ENCODE measurements at regions not wholly inside any gene's neighbourhood (a gene's known extent, or its start where the extent isn't known, plus 50 kb on each side); places are given as distances from the start of the nearest gene placed in this dataset.
A peak's percentile ranks its signal among the peaks of the same experiment; 100 is the strongest.

DNA sequence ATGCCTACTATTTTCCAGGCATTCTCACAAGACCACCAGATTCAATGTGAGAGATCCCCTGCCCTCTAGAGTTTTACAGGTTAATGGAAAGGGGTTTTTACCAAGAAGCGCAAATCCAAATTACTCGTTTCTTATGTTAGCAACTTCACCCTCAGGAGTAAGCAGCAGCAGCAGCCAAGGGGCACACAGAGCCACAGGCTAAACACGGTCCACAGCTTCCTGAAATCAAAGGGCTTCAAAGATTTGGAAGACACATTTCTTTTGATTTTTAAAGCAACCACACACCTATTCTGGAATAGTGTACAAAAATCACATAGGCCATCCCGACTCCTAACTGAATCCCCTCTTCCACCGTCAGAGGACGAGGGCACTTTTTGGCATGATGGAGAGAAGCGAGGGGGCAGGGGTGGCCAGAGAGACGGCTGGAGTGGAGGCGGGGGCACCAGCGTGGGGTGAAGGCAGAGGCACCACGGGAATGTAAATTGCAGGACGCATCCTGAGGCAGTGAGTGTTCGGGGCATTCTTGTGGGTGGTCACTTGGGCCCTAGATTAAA, 107.0 kb downstream of the ARF6 start:
- no peak for DNase-seq

GRCh38 chr14:50000380-50001150, 107.7 kb downstream of the ARF6 start:
- peak; percentile 75 to 80 for DNase-seq

GRCh38 chr14:50001151-50001998, 108.5 kb downstream of the ARF6 start:
- peak; percentile 67 to 76 for DNase-seq

DNA sequence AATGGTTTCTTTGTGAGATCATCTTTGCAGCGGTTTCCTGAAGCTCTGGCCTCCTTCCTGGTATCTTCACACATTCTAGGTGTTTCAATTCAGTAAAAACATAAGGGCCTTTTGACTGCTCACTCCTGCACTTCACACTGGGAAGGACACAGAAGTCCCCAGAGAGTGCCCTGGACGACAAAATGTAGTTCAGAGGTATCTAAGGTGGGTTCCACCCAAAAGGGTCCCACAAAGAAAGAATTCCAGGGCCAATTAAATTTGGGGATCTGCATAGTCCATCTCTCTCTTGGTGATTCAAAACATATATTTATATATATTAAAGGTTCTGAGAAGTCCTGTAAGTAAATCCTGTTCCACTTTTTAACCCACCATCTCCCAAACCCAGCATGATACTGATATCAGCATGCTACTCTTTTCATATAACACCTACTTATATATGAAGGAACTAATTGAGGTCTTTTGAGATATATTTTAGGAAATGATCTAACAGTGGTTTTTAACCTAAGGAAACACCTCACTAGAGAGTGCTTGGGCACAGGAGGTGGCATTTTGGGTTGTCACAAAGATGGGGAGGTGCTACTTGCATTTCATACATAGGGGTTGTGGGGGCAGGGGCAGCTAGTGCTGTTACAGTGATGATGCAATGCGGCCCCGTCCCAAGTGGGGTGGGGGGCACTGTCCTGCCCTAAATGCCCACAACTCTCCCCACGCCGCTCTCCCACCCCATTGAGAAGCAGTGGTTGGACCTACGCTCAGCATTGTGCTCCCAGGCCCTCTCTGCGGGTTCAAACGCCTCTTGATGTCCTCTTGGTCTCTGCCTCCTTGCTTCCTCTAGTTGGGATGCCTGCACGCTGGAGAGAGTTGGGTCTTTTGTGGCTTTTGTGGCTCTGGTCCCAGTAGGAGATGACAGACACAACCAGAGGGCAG, 109.4 kb downstream of the ARF6 start:
- DNase-seq: peak; percentile 56 to 59

DNA sequence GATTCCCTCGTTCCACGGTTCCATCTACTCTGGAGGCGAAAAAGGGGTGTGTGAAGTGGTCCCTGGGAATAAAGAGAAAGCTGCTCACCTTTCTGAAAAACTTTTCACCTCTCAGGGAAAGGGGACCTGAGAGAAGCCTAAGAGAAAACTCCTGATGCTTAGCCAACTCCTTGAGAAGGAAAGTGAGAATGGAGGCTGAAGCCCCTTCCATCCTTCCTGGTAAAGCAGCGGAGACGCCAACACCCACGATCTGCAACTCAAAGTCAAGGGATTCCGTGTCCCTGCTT, 110.0 kb downstream of the ARF6 start:
- DNase-seq: no peak

GRCh38 chr14:50003213-50004021, 110.5 kb downstream of the ARF6 start:
- peak; percentile 60 to 70 for DNase-seq

DNA sequence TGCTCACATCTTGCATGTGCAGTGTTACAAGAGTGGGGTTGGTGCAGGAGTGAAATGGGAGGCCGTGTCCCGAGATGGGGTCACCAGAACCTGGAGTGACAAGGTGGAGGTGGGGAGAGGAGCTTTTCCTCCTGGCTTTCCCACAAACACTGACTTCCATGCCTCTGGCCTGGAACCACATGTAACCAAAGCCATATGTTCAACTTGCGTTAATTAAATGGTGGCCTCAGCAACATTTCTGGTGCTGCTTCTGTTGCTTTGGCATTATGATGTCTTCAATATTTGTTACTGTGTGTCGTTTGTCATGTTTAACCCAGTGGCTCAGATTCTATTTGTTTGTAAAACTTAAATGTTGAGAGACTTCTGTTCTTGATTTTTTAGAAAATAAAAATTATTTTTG, 110.2 kb downstream of the VCPKMT start:
- no peak for DNase-seq

GRCh38 chr14:50007123-50007903, 109.1 kb downstream of the VCPKMT start:
- DNase-seq: no peak

- DNase-seq: no peak
Measured at GRCh38 chr14:50008562-50008961, 107.8 kb downstream of the VCPKMT start.

- no peak for DNase-seq
Measured at GRCh38 chr14:50008974-50009373, 107.4 kb downstream of the VCPKMT start.

DNA sequence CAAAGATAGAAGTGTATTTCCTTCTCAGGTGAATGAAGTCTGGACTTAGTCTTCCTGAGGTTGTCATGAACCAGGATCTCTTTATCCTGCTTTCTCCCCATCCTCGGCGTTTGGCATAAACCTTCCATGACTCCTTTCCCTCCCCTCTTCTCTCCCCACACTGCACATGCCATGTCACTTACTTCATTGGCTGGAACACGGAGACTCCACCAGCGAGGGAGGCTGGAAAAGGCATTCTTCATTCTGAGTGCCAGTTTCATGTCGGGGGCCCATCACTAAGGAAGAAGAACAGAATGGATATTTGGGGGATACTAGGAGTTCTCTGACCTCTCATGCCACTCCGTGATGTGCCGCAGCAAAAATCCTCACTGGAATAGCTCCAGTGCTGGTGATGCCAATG, 105.6 kb downstream of the VCPKMT start:
- DNase-seq: no peak

DNA sequence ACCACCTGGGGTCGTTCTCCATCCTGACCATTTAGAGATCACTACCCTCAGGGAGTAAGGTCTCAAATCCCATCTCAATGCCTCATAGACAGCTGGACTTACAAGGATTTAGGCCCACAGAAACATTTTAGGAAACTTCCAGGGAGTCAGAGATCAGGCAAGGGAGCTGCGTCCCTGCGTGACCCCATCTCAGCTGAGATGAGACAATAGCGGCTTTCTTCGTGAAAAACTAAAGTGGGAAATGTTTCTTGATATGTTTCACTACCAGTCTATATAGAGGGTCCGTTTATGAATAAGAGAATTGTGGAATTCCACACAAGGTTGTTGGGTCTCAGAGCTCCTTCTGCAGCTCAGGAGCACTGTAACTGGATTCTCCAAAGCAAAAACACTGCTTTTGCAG, 105.1 kb downstream of the VCPKMT start:
- no peak for DNase-seq

DNA sequence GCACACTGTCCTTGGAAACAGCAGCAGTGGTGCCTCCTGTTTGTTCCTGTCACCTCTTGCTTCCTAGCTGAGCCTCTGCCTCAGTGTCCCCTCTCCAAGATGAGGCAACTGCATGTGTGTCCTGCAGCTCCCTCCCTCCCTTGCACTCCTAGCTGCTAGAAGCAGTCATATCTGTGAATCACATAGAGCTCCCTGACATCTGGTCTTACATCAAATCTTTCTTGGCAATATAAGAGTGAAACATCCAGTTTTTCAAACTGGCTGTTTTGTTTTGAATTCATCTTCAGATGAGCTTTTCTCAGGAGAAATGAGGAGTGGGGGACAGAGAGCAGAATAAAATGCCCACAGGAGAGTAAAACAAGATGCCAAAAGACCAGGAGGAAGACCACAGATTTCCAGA, 103.7 kb downstream of the VCPKMT start:
- no peak for DNase-seq

- no peak for DNase-seq
Measured at GRCh38 chr14:50013198-50013918, 103.0 kb downstream of the VCPKMT start.

- DNase-seq: no peak
Measured at GRCh38 chr14:50013934-50014333, 102.4 kb downstream of the VCPKMT start.

DNA sequence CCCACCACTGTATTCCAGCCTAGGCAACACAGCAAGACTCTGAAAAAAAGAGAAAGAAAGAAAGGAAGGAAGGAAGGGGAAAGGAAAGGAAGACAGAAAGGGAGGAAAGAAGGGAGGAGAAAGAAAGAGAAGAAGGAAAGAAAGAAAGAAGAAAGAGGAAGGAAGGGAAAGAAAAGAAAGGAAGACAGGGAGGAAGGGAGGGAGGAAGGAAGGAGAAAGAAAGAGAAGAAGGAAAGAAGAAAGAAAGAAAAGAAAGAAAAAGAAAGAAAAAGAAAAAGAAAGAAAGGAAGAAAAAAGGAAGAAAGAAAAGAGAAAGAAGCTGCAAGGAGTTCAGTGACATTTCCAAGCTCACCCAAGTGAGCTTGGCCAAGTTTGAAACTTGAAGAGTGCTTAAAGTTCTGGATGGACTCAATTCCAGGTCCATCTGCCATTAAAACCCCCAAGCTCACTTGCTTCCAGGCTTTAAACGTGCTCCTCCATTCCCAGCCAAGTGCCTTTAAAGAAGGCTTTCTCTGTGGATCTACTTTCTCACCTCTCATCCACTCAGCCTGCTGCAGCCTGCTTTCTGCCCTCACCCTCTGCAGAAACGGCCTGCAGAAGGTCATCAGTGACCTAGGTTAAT, 101.5 kb downstream of the VCPKMT start:
- no peak for DNase-seq

DNA sequence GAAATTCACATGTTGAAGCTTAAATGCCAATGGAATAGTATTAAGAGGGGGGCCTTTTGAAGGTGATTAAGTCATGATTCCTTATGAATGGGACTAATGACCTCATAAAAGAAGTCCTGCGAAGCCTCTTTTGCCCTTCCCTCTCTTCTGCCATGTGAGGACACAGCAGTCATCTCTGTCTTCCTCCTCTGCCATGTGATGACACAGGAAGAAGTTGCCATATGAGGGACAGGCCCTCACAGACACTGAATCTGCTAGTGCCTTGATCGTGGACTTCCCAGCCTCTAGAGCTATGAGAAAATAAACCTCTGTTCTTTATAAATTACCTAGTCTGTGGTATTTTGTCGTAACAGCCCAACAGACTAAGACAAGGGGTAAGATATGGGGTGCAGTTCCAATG, 100.7 kb downstream of the VCPKMT start:
- no peak for DNase-seq

GRCh38 chr14:50018201-50018932, 98.0 kb downstream of the VCPKMT start:
- no peak for DNase-seq

GRCh38 chr14:50018933-50019210, 97.5 kb downstream of the VCPKMT start:
- no peak for DNase-seq

DNA sequence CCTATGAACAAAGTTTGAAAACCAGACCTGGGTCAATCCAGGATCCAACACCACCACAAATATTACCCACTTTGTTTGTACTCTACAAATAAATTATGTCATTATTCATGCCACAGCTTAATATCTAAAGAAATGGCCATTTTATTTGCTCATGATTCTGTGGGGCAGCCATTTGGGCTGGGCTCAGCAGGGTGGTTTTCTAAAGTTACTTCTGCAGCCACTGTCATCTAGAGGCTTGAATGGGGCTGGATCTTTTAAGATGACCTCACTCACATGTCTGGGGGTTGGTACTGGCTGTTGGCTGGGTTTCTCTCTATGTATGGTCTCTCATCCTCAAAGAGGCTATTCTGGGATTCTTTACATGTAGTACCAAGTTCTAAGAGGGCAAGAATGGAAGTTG, 96.2 kb downstream of the VCPKMT start:
- no peak for DNase-seq

All from activated CD4-positive, alpha-beta T cell treated with anti-CD3 and anti-CD28 coated beads for 4 hours (primary cell).